HG03457 (cell line): ENCODE measurements at regions not wholly inside any gene's neighbourhood (a gene's known extent, or its start where the extent isn't known, plus 50 kb on each side); places are given as distances from the start of the nearest gene placed in this dataset.

ENCODE experiments used
- ATAC-seq: cut with Tn5 transposase; IDR thresholded peaks from one replicate; pipeline ENCODE4 v1.9.1; 2021; ENCODE audit warnings: moderate number of reproducible peaks; ENCODE audit not compliant: unreplicated experiment

DNA sequence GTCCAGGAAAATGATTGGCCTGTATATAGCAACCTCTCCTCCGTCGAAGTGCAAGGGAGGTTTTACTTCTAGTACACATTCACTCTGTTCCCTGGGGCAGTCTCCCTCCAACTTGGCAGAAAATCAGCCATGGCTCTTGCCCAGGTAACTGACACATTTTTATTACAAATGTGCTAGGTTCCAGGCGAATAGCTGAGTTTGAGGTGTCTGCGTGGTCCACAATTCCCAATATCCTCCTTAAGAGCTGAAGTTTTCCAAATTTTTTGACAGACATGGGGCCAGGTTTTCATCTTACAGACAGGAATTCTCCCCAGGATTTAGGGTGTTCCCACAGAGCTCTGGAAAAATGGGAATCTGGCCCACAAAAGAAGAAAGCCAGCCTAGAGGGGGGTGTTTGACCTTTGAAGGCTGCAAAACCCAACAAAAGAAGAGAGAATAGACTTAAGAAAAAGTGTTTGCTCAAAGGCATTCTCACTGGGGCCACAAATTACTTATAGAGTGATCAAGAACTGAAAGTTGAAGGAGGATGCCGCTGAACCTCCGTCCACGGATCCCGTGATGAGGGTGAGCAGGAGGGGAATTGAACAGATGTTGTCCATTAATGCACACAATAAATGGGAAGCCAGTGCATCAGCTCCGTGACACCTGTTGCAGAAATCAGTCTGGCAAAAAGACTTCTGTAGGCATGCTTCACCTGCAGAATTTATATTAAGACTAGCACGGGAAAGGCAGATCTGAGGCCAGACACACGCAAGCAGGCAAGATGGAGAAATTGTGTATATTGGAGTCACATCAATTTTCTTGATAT is 242.3 kb upstream of the COPS8 start:
- ATAC-seq = no peak

DNA sequence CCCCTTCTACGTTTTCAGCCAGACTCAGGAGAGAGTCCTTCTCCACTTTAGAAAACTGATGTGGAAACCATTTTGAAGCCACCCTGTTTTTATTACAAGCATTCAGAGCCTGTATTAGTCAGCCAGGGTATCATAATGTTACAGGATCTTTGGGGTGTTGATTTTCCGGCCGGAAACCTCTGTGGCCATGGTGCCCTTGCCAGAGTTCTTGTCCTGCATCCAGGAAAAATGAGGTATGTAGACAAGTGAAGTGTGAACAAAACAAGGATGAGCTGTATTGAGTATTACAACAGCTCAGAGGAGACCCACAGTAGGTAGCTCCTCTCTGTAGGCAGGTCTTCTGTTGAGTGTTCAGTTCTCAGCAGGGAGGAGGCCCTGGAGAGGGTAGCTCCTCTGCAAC is 241.0 kb upstream of the COPS8 start:
- no peak for ATAC-seq

- no peak for ATAC-seq
Observed at GRCh38 chr2:236847023-236847422, 238.7 kb upstream of the COPS8 start.

DNA sequence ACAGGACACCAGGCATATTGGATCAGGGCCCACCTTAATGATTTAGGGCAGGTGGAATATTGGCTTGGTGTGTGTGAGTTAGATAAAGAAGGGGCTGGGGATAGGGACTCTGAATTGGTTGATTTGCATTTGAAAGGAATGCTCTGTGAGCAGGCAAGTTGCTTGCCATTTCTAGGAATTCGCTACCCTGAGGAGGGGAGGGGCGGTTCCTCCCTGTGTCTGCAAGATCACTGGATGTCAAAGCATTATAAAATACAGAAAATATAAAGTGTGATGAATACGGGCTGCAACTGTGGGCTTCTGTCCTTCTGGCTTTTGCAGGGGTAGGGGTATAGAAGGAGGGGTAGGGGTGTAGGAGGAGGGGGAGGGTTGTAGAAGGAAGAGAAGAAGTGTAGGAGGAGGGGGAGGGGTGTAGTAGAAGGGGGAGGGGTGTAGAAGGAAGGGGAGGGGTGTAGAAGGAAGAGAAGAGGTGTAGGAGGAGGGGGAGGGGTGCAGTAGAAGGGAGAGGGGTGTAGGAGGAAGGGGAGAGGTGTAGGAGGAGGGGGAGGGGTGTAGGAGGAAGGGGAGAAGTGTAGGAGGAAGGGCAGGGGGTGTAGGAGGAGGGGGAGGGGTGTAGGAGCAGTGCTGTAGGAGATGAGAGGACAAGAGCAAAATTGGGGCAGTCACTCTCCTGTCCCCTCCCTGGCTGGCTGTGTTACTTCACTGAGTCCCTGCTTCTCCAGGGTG is 238.0 kb upstream of the COPS8 start:
- no peak for ATAC-seq

DNA sequence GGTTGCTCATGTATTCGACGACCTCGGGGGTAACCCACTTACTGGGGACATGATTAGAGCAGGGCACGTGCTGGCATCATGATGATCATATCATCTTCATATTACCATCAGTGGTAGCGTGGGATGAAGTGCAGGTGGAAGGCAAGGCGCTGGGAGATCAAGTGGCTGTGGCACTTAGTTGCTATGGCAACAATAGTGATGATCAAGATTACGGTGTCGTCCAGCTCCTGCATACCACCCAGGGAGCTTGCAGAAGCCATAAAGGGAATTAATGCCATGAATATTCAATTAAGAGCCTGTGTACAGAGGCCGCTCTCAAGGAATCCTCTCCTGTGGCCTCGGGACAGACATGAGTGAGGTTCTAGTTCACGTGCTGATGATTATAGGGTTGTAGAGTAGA is 237.2 kb upstream of the COPS8 start:
- ATAC-seq = no peak

- ATAC-seq = no peak
Observed at GRCh38 chr2:236849508-236849907, 236.2 kb upstream of the COPS8 start.

GRCh38 chr2:236849940-236850339 is 235.7 kb upstream of the COPS8 start:
- ATAC-seq = no peak

DNA sequence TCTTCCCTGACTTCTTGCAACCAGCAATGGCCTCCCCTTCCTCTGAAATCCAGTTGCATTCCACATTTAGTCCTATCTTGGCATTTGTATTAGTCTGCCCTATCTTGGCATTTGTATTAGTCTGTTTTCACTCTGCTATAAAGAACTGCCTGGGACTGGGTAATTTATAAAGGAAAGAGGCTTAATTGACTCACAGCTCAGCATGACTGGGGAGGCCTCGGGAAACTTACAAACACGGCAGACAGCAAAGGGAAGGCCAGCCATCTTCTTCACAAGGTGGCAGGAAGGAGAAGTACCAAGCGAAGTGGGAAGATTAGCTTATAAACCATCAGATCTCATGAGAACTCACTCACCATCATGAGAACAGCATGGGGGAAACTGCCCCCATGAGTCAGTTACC is 234.5 kb upstream of the COPS8 start:
- ATAC-seq = no peak

DNA sequence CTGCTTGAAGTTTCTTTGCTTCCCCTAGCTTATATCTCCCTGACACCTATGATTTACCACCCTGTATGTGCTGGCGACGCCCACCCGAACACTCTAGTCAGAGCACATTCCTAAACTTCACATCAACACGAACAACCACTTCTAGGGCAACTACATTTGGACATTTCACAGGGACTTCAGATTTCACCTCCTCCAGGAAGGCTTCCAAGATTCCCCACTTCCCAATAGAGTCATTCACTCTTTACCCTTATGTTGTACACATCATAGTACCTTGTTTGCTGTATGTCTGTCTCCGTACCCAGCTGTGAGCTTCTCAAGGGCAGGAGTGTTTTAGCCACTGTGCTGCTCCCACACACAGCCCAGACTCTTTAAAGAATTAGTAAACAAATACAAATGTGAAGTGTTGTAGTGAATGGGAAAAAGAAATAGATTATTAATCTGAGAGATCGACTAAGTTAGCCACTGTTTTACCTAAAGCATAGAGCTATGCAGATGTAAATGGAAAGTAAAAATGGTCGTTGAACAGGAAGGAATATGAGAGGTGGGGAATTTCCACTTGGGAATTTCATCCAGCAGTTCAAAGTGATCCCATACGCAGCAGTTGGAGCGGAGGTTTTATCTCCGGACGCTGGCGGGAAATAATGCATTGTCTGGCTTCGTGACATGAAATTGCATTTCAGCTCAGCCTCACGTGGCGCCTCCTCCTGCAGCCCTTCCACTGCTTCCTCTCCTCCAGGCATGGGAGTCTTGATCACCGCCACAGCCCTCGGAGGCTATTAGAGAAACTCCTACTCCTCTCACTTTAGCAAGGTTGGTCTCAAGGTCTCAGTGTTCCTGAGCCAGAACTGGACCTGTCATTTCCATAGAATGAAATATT is 233.4 kb upstream of the COPS8 start:
- no peak for ATAC-seq

GRCh38 chr2:236852977-236853374 is 232.7 kb upstream of the COPS8 start:
- no peak for ATAC-seq

- no peak for ATAC-seq
Observed at GRCh38 chr2:236853585-236854051, 232.1 kb upstream of the COPS8 start.

DNA sequence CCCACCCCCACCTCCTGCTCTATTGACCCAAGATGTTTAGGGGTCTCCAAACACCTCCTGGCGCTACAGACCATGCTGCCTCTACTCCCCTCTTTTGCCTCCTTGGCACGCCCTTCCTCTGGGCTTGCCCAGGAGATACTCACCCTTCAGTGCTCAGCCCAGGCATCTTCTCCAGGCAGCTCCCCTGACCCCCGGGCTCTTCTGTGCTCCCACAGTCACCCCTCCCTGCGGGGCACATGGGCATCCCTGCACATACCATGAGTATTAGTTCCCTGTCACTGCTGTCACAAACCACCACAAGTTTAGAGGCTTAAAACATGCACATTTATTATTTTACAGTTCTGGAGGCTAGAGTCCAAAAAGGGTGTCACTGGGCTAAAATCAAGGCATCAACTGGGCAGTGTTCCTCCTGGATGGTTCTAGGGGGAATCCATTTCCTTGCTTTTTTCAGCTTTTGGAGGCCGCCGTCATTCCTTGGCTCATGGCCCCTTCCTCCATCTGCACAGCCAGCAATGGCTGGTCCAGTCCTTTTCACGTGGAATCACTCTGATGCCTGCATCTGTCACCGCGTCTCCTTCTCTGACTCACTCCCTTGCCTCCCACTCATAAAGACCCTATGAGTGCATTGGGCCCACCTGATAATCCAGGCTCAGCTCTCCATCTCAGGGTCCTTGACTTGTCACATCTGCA is 230.4 kb upstream of the COPS8 start:
- ATAC-seq = no peak

- ATAC-seq = no peak
Observed at GRCh38 chr2:236855866-236856847, 229.5 kb upstream of the COPS8 start.

DNA sequence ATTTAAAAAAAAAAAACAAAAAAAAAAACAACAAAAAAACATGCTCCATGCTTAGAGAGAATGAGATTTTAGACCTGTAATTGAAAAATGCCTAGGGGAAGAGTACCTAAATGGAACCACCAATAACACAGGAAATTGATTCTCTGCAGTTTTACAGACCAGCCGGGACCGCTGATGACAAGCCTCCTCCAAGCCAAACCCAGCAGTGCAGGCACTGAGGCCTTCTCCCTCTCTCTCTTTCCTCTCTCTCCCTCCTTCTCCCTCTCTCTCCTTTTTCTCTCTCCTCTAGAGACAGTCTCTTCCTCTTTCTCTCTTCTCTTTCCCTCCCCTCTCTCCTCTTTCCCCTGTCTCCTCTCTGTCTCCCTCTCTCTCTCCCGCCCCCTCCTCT is 228.8 kb upstream of the COPS8 start:
- ATAC-seq = no peak

DNA sequence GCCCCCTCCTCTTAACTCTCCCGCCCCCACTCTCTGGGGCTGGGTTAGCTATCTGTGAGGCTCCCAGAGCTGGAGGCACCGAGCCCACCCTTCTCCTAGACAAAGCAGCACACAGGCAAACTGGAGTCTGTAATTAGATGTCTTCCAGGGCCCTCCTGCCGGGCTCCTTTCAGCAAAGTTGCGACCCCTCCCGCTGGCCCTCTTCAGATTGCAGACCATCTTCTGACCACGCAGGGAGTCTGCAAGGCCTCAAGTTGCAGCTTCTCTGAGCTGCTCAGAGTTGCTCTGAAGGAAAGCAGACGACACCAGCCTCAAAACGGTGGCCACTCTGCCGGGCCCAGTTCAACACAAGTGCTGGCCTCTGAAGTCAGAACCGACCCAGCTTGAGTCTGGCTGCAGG is 228.4 kb upstream of the COPS8 start:
- no peak for ATAC-seq

- ATAC-seq = no peak
Observed at GRCh38 chr2:236857781-236858180, 227.9 kb upstream of the COPS8 start.

GRCh38 chr2:236858661-236859060 is 227.0 kb upstream of the COPS8 start:
- ATAC-seq = no peak

DNA sequence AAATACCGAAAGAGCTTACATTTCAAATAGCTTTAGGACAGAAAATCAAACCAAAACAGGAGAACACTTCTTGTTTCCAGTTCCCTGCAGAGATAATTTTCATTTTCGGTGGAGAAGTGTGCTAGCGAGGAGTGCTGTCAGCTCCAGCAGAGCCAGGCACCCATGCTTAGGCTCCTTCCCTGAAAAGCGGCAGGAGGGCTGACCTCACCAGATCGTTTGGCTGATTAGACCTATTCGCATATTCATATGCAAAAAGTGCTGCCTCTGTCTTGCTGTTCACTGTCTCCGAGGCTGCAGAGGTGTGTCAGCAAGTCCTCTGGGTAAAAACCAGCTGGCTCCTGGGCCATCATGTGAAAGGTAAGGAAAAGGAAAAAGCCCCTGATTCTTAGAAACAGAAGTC is 225.8 kb upstream of the COPS8 start:
- no peak for ATAC-seq

GRCh38 chr2:236861196-236861875 is 224.4 kb upstream of the COPS8 start:
- no peak for ATAC-seq
